Keratinocyte (primary cell): ENCODE measurements at regions not wholly inside any gene's neighbourhood (a gene's known extent, or its start where the extent isn't known, plus 50 kb on each side); places are given as distances from the start of the nearest gene placed in this dataset.

ENCODE experiments used
- DNase-seq: peaks from one replicate; pipeline ENCODE4 v3.0.0-alpha.2; 2011; ENCODE audit warnings: low read depth, missing footprints, low spot score
- FAIRE-seq: peaks from 2 replicates; lab custom pipeline; 2011; peaks lifted over from hg19 to GRCh38; lab: Jason Lieb, UNC
- H2AFZ ChIP-seq: 2 replicates; pipeline ENCODE4 v1.6.0; 2012; ENCODE audit warnings: low read length, control low read depth, inconsistent platforms; ENCODE audit not compliant: control insufficient read depth
- H3K27ac ChIP-seq: 2 replicates; pipeline ENCODE4 v1.5.1; 2011; ENCODE audit warnings: low read length; ENCODE audit not compliant: control insufficient read depth, insufficient read depth
- H3K27me3 ChIP-seq: 3 replicates; pipeline ENCODE4 v1.6.0; 2011; ENCODE audit warnings: low read length; ENCODE audit not compliant: control insufficient read depth, insufficient read depth; ENCODE audit errors: extremely low read depth
- H3K36me3 ChIP-seq, 2 experiments: 2 replicates in 1 of 2; 3 replicates in 1 of 2; pipeline ENCODE4 v1.5.1; 2011; ENCODE audit warnings: low read length in 2 of 2, mild to moderate bottlenecking in 1 of 2; ENCODE audit not compliant: control insufficient read depth in 2 of 2, insufficient read depth in 2 of 2; ENCODE audit errors: extremely low read depth in 1 of 2
- H3K4me1 ChIP-seq: 3 replicates; pipeline ENCODE4 v1.5.1; 2011; ENCODE audit warnings: low read length; ENCODE audit not compliant: control insufficient read depth, insufficient read depth; ENCODE audit errors: extremely low read depth
- H3K4me2 ChIP-seq: 3 replicates; pipeline ENCODE4 v1.6.0; 2011; ENCODE audit warnings: low read depth, low read length; ENCODE audit not compliant: control insufficient read depth, insufficient read depth; ENCODE audit errors: extremely low read depth
- H3K4me3 ChIP-seq, 3 experiments: fragments of 200-600 bp in 1 of 3; sonication (generic) in 1 of 3; 2 replicates in 2 of 3; 3 replicates in 1 of 3; pipeline ENCODE4 v1.5.1; 2011 to 2016; ENCODE audit warnings: low read length in 3 of 3, mild to moderate bottlenecking in 3 of 3, control low read depth in 2 of 3, inconsistent platforms in 1 of 3, low read depth in 1 of 3, mixed read lengths in 1 of 3, mixed run types in 1 of 3, moderate library complexity in 1 of 3; ENCODE audit not compliant: control insufficient read depth in 2 of 3, insufficient read depth in 2 of 3; ENCODE audit errors: extremely low read depth in 1 of 3
- H3K79me2 ChIP-seq: 2 replicates; pipeline ENCODE4 v1.6.0; 2012; ENCODE audit warnings: low read length; ENCODE audit not compliant: control insufficient read depth, insufficient read depth
- H3K9ac ChIP-seq: 3 replicates; pipeline ENCODE4 v1.6.0; 2011; ENCODE audit warnings: low read length; ENCODE audit not compliant: control insufficient read depth, insufficient read depth; ENCODE audit errors: extremely low read depth
- H3K9me1 ChIP-seq: 3 replicates; pipeline ENCODE4 v1.6.0; 2011; ENCODE audit warnings: low read length; ENCODE audit not compliant: control insufficient read depth, insufficient read depth; ENCODE audit errors: extremely low read depth
- H3K9me3 ChIP-seq: 2 replicates; pipeline ENCODE4 v1.5.1; 2012; ENCODE audit warnings: low read depth, low read length; ENCODE audit not compliant: control insufficient read depth
- H4K20me1 ChIP-seq: 3 replicates; pipeline ENCODE4 v1.6.0; 2011; ENCODE audit warnings: low read length; ENCODE audit not compliant: control insufficient read depth, insufficient read depth; ENCODE audit errors: extremely low read depth
- CTCF ChIP-seq, 3 experiments: IDR thresholded peaks in 1 of 3; conservative IDR thresholded peaks in 1 of 3; optimal IDR thresholded peaks in 1 of 3; 2 replicates in 2 of 3; 3 replicates in 1 of 3; pipeline versions ENCODE3 to v1.5.1; 2011; ENCODE audit warnings: low read length in 3 of 3, mild to moderate bottlenecking in 3 of 3, moderate library complexity in 2 of 3, control low read depth in 1 of 3, inconsistent platforms in 1 of 3; ENCODE audit not compliant: insufficient read depth in 2 of 3; ENCODE audit errors: extremely low read depth in 1 of 3
- EZH2 ChIP-seq: IDR thresholded peaks from one replicate; pipeline ENCODE4 v1.6.1; 2012; ENCODE audit warnings: inconsistent platforms, mild to moderate bottlenecking, low read length, moderate library complexity
- dilution Hi-C: fragments of 300-500 bp; cut with MboI; formaldehyde crosslinking; loops from one replicate; pipeline ENCODE4 v1.7.0; 2020; ENCODE audit warnings: low sequenced_read_pairs; ENCODE audit not compliant: extremely low pct_ligation_motif_present

GRCh38 chr12:75564398-75564797 lies 53.0 kb upstream of the KRR1 start:
- DNase-seq = no peak
- H3K9me3 ChIP-seq = peaks cover 3% of the 10 kb centered on the region
- no peaks in the 10 kb centered on the region for H3K79me2 ChIP-seq
- no peaks in the 10 kb centered on the region for H3K27me3 ChIP-seq
- H2AFZ ChIP-seq = no peak overlapping the region
- no peak for FAIRE-seq
- no peak overlapping the region for H3K27ac ChIP-seq
- dilution Hi-C loops = no loop called here
- no peak overlapping the region for H3K9ac ChIP-seq
- TF ChIP-seq EZH2 (no peak), CTCF (optimal IDR thresholded peaks at IDR 0.05 in 1 of 3, IDR thresholded peaks at IDR 0.05 in 1 of 3, conservative IDR thresholded peaks at IDR 0.05 in 1 of 3; ENCODE audit: extremely low read depth in 1 of 3, insufficient read depth in 2 of 3, low read length in 3 of 3) (no peak)
- no peaks in the 10 kb centered on the region for H3K36me3 ChIP-seq
- H3K9me1 ChIP-seq = no peaks in the 10 kb centered on the region
- H4K20me1 ChIP-seq = no peaks in the 10 kb centered on the region
- no peak overlapping the region for H3K4me2 ChIP-seq
- H3K4me1 ChIP-seq = peaks cover 11% of the 10 kb centered on the region
- no peak overlapping the region for H3K4me3 ChIP-seq

GRCh38 chr12:75563351-75563750 lies 51.9 kb upstream of the KRR1 start:
- no peak for DNase-seq
- no peaks in the 10 kb centered on the region for H3K79me2 ChIP-seq
- no peak overlapping the region for H3K27ac ChIP-seq
- no peaks in the 10 kb centered on the region for H3K27me3 ChIP-seq
- H3K9ac ChIP-seq = no peak overlapping the region
- dilution Hi-C loops = no loop called here
- TF ChIP-seq CTCF (optimal IDR thresholded peaks at IDR 0.05 in 1 of 3, IDR thresholded peaks at IDR 0.05 in 1 of 3, conservative IDR thresholded peaks at IDR 0.05 in 1 of 3; ENCODE audit: extremely low read depth in 1 of 3, insufficient read depth in 2 of 3, low read length in 3 of 3) (no peak), EZH2 (no peak)
- no peaks in the 10 kb centered on the region for H4K20me1 ChIP-seq
- no peaks in the 10 kb centered on the region for H3K36me3 ChIP-seq
- H3K9me1 ChIP-seq = no peaks in the 10 kb centered on the region
- peaks cover 6% of the 10 kb centered on the region for H3K4me1 ChIP-seq
- H3K4me3 ChIP-seq = no peak overlapping the region
- no peak overlapping the region for H2AFZ ChIP-seq
- H3K4me2 ChIP-seq = no peak overlapping the region
- no peak for FAIRE-seq
- peaks cover 3% of the 10 kb centered on the region for H3K9me3 ChIP-seq
